Lung (tissue), 11 donors: ENCODE measurements at regions not wholly inside any gene's neighbourhood (a gene's known extent, or its start where the extent isn't known, plus 50 kb on each side); places are given as distances from the start of the nearest gene placed in this dataset.

Source experiments
- ATAC-seq: fragments of 200-7000 bp; cut with Tn5 transposase; one replicate; pipeline ENCODE4 v1.9.1; 2020; ENCODE audit warnings: moderate number of reproducible peaks; ENCODE audit not compliant: insufficient read depth, low FRiP score
- DNase-seq, 3 donors: peaks; one replicate each; pipeline ENCODE4 v3.0.0-alpha.2; 2013 to 2017
- H3K27ac ChIP-seq, 2 donors: one replicate each; pipeline ENCODE4 v1.5.1; 2013; ENCODE audit warnings: mild to moderate bottlenecking in 2 of 2, moderate library complexity in 2 of 2, control low read depth in 1 of 2, inconsistent platforms in 1 of 2, low read depth in 1 of 2, low read length in 1 of 2
- H3K27me3 ChIP-seq, 3 donors: one replicate each; pipeline ENCODE4 v1.5.1; 2013; ENCODE audit warnings: low read length in 2 of 3; ENCODE audit not compliant: control insufficient read depth in 3 of 3, insufficient read depth in 3 of 3
- H3K36me3 ChIP-seq, 4 donors: one replicate each; pipeline ENCODE4 v1.5.1; 2013; ENCODE audit warnings: low read length in 4 of 4, mild to moderate bottlenecking in 1 of 4, moderate library complexity in 1 of 4; ENCODE audit not compliant: control insufficient read depth in 4 of 4, insufficient read depth in 4 of 4
- H3K4me1 ChIP-seq, 5 donors: one replicate each; pipeline ENCODE4 v1.5.1; 2013; ENCODE audit warnings: low read length in 5 of 5, mild to moderate bottlenecking in 2 of 5, moderate library complexity in 1 of 5; ENCODE audit not compliant: control insufficient read depth in 5 of 5, insufficient read depth in 5 of 5
- H3K4me3 ChIP-seq: one replicate; pipeline ENCODE4 v1.5.1; 2013; ENCODE audit warnings: mild to moderate bottlenecking, control low read depth, moderate library complexity
- H3K9ac ChIP-seq, 2 donors: one replicate each; pipeline ENCODE4 v1.5.1; 2013; ENCODE audit warnings: low read length in 2 of 2, control low read depth in 1 of 2; ENCODE audit not compliant: insufficient read depth in 1 of 2
- H3K9me3 ChIP-seq, 4 donors: one replicate each; pipeline ENCODE4 v1.5.1; 2013; ENCODE audit warnings: low read length in 3 of 4, mild to moderate bottlenecking in 1 of 4, moderate library complexity in 1 of 4; ENCODE audit not compliant: control insufficient read depth in 4 of 4, insufficient read depth in 3 of 4
- WGBS, 2 donors: extraction: QIAGEN DNeasy Blood & Tissue Kit; methylation state at CpG; one replicate each; pipeline ENCODE4 v1.1.7; 2013; 5-methylcytosine and 5-hydroxymethylcytosine counted together
- TF ChIP-seq, protein P1 (sequence below): IDR thresholded peaks from 2 replicates; pipeline ENCODE4 v1.5.1; 2012; ENCODE audit warnings: mild to moderate bottlenecking; ENCODE audit errors: control extremely low read depth, extremely low read depth
- donor health status: control.
- donor health status: control.
- donor health status: Bipolar disorder and iron deficiency.
- donor health status: healthy.
- donor health status: DM: yes; HTN: yes; CAD: no.

DNA sequence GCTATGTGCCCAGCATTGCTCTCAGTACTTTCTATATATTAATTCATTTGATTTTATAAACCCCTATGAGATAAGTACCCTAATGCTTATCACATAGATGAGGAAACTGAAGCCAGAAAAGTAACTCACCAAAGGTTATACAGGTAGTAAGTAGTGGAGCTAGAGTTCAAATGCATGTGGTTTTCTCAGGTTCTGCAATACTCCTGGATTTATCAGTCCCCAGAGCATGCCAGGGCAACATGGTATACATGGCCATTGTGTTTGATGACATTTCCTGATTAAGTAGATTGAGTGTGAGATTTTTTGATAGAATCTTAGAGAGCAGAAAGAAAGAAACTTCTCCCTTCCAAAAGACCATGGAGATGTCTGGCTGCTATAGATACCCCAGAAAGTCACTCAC, 233.1 kb downstream of the IKZF2 start:
- Histone ChIP-seq H3K4me1 (peaks cover 0 to 5% (median 0%) of the 10 kb centered on the region in 5 donors), H3K4me3 (no peak overlapping the region), H3K9ac (no peak overlapping the region), H3K27ac (no peak overlapping the region), H3K27me3 (no peaks in the 10 kb centered on the region), H3K9me3 (no peaks in the 10 kb centered on the region), H3K36me3 (no peaks in the 10 kb centered on the region)
- TF ChIP-seq, protein P1, sequence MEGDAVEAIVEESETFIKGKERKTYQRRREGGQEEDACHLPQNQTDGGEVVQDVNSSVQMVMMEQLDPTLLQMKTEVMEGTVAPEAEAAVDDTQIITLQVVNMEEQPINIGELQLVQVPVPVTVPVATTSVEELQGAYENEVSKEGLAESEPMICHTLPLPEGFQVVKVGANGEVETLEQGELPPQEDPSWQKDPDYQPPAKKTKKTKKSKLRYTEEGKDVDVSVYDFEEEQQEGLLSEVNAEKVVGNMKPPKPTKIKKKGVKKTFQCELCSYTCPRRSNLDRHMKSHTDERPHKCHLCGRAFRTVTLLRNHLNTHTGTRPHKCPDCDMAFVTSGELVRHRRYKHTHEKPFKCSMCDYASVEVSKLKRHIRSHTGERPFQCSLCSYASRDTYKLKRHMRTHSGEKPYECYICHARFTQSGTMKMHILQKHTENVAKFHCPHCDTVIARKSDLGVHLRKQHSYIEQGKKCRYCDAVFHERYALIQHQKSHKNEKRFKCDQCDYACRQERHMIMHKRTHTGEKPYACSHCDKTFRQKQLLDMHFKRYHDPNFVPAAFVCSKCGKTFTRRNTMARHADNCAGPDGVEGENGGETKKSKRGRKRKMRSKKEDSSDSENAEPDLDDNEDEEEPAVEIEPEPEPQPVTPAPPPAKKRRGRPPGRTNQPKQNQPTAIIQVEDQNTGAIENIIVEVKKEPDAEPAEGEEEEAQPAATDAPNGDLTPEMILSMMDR, result no peak
- ATAC-seq, result no peak
- DNase-seq, result no peak

DNA sequence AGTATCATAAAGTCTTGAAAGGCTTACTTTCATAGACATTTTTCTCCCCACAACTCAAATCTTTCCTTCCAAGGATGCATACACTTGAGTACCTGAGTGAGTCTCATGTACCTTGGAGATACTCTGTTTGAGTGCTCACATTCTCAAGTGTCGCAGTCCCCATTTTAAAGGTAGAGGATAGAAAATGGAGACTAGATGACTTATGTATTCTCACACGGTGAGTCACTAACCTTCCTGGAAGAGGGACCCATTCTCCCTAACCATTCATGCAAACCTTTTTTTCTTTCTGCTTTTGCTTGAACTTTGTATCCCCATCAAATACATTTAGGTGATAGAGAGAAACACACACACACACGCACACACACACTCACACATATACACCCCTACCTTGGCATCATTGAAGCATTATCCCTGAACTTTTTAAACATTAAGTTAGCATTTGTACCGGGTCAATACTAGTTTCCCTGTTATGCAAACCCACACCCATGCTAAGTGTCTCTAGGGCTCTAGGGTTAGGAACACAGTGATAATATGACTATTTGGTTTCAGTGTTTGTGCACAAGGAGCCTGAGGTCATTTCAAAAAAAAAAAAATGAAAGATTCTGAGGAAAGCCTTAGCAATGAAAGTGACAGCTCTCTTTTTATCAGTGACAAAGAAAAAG, 236.2 kb downstream of the IKZF2 start:
- Histone ChIP-seq H3K27ac (no peak overlapping the region), H3K27me3 (no peaks in the 10 kb centered on the region), H3K36me3 (no peaks in the 10 kb centered on the region), H3K4me1 (peaks cover 0 to 5% (median 0%) of the 10 kb centered on the region in 5 donors), H3K4me3 (no peak overlapping the region), H3K9ac (no peak overlapping the region), H3K9me3 (no peaks in the 10 kb centered on the region)
- DNase-seq, result no peak
- WGBS, 2 donors, result 81 to 89% methylated on average over 4 of the region's 4 CpGs
- no peak for ATAC-seq
- TF ChIP-seq, protein P1, result no peak

DNA sequence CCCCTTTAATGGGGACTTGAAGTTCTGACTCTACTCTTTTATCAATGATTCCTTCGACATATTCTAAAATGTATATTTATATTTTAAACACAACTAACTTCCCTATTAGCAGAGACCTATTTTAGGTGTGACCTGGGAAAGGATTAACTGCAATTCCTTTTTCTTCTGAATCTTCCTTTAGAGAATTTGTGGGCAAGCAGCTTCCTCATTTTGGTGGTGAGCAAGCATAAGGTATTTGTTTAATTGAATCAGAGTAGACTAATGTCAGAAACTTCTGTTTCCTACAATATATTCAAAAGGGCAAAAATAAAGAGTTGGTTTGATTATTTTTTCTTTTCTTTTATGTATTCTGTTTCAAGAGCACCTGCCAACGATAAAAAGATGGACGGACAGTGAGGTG, 237.0 kb downstream of the IKZF2 start:
- H3K4me1 ChIP-seq, result peaks cover 0 to 5% (median 0%) of the 10 kb centered on the region in 5 donors
- WGBS, 2 donors, result 29 to 47% methylated on average over 3 of the region's 3 CpGs
- H3K9me3 ChIP-seq, result no peaks in the 10 kb centered on the region
- ATAC-seq, result no peak
- TF ChIP-seq, protein P1, result no peak
- DNase-seq, result no peak
- H3K27me3 ChIP-seq, result no peaks in the 10 kb centered on the region
- no peak overlapping the region for H3K27ac ChIP-seq
- no peak overlapping the region for H3K9ac ChIP-seq
- no peaks in the 10 kb centered on the region for H3K36me3 ChIP-seq
- H3K4me3 ChIP-seq, result no peak overlapping the region

DNA sequence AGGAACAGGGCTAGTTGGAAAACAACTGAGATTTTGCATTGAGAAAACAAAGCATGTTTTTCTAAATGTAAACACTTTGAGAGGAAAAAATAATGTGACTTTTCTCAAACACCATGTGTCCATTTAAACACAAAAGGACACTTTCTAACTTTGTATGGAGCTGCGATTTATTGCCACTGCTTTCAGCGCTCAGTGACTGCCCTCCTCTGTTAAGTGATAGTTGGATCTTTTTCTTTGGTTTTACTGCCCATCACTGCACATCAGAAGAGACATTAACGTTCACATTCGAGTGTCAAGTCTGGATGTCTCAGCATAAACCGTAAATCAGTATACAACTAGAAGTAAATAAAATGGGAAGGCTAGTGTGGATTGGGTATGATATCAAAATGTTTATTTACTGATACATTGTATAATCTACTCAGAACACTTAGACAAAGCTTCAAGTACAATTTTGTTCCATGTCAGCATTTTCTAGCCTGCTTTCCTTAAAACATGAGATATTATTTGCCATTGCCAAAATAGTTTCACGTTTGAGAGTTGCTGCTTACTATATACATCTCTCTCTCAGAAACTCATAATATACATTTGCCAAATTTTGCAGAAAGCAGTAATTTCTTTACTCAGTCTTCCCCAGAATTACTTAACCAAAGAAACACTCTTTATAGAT, 237.6 kb downstream of the IKZF2 start:
- no peaks in the 10 kb centered on the region for H3K9me3 ChIP-seq
- no peak overlapping the region for H3K9ac ChIP-seq
- H3K4me1 ChIP-seq, result peaks cover 0 to 6% (median 0%) of the 10 kb centered on the region in 5 donors
- TF ChIP-seq, protein P1, result no peak
- ATAC-seq (no peak), DNase-seq (peak in 2 of 3 donors; percentile 37 to 72)
- no peak overlapping the region for H3K27ac ChIP-seq
- 69 to 70% methylated on average over 6 of the region's 6 CpGs for WGBS, 2 donors
- H3K4me3 ChIP-seq, result no peak overlapping the region
- no peaks in the 10 kb centered on the region for H3K36me3 ChIP-seq
- no peaks in the 10 kb centered on the region for H3K27me3 ChIP-seq
